GM18499 (cell line): ENCODE measurements at regions not wholly inside any gene's neighbourhood (a gene's known extent, or its start where the extent isn't known, plus 50 kb on each side); places are given as distances from the start of the nearest gene placed in this dataset.
"Not testable (repeated sequence)": the region's sequence is repeated elsewhere in the genome, so short reads cannot be mapped to it uniquely, and the experiment has no call there.

Experiments used
- ATAC-seq: cut with Tn5 transposase; IDR thresholded peaks from one replicate; pipeline ENCODE4 v1.9.1; 2021; ENCODE audit warnings: moderate number of reproducible peaks; ENCODE audit not compliant: insufficient read depth, unreplicated experiment

DNA sequence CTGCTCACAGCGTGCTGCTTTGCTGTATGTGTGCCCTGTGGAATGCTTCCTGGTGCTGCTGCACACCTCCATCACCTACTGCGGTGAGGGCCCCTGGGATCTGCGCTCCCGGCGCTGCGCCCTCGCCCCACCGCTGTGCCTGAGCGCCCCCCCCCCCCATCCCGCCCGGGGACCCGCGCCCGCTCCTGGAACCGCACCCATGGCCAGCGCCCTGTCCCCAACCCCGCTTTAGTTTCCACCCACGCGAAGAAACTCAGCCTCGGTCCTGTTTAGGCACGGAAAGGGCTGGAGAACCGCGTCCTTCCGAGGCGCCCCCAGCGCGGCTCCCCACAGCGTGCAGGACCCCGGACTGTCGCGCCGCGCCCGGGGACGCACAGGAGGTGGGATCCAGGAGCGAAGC lies 265.5 kb downstream of the POTEB3 start:
- not testable (repeated sequence) for ATAC-seq

DNA sequence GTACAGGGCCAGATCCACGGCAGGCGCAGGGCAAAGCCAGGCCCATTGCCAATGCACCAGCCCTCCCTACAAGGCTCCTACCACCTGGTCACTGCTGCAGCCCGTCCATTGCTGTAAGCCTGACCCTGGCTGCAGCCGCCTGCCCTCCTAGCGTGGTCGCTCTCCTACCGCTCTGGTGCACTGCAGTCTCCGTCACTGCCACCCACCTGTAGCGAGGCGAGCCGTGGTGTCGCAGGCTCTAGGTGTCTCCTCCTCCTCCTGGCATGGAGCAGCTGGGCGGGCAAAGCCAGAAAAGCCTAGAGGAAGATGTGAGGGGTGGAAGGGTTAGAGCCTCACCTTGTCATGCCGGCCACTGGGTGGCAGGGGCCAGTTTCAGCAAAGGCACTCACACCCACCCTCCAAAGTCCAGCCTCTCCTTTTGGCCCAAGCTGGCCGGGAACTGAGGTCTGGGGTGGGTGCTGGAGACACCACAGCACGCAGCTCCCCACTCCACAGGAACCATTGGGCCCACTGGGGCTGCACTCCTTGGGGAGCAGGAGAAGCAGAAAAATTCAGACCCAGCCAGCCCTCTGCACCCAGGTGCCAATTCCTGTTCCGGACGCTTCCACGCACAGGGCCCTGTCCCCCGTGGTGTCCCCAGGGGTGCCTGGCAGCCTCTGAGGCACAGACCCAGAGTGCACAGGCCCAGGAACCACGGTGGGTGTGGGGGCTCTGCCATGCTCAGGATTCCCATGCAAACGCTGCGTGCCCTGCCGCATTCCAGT lies 285.3 kb upstream of the POTEB2 start:
- not testable (repeated sequence) for ATAC-seq

DNA sequence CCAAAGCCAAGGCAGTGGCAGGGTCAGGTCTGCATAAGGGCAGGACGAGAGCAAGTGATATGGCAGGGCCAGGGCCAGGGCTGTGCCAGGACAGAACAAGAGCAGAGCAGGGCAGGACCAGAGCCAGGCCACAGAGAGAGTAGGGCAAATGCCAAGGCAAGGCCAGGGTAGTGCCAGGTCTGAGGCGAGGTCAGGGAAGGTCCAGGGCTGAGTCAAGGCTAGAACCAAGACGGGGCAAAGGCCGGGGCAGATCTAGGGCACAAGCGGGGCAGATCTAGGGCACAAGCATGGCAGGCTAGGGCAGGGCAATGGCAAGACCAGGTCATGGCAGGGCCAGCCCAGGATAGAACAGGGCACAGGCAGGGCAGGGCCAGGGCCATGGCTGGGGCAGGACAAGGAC lies 282.0 kb upstream of the POTEB2 start:
- ATAC-seq = not testable (repeated sequence)

DNA sequence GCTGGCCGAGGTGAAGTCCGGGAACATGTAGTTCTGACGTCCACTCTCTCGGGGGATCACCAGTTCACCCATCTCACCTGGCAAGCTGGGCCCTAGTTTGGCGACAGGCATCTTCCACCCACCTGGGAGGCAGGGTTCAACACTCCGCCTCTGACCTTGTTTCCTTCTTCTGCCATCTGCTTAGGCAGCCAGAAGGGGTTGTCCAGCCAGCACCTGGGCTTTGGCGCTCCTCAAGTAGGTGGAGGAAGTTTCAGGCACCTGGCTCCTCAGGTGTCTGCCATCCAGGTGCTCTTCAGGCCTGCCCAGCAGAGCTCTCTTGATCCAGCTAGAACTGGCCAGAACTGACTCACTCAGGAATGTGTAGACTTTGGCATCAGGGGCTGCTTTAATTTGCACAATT lies 267.8 kb upstream of the POTEB2 start:
- not testable (repeated sequence) for ATAC-seq

- not testable (repeated sequence) for ATAC-seq
These were observed 246.3 kb upstream of the POTEB2 start for GRCh38 chr15:21112271-21113053.

GRCh38 chr15:21111861-21112260 lies 245.7 kb upstream of the POTEB2 start:
- ATAC-seq = not testable (repeated sequence)

GRCh38 chr15:21111172-21111571 lies 245.1 kb upstream of the POTEB2 start:
- not testable (repeated sequence) for ATAC-seq

DNA sequence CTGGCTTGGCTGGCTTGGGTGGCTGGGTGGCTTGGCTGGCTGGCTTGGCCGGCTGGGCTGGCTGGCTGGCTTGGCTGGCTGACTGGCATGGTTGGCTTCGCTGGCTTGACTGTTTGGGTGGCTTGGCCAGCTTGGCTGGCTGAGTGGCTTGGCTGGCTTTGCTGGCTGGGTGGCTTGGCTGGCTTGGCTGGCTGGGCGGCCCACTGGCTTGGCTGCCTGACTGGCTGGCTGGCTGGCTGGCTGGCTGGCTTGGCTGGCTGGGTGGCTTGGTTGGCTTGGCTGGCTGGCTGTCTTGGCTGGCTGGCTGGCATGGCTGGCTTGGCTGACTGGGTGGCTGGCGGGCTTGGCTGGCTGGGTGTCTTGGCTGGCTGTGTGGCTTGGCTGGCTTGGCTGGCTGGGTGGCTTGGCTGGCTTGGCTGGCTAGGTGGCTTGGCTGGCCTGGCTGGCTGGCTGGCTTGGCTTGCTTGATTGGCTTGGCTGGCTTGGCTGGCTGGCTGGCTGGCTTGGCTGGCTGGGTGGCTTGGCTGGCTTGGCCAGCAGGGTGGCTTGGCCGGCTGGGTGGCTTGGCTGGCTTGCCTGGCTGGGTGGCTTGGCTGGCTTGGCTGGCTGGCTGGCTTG lies 244.2 kb upstream of the POTEB2 start:
- not testable (repeated sequence) for ATAC-seq

GRCh38 chr15:21108384-21108783 lies 242.3 kb upstream of the POTEB2 start:
- ATAC-seq = not testable (repeated sequence)

GRCh38 chr15:21107399-21108381 lies 241.6 kb upstream of the POTEB2 start:
- ATAC-seq = not testable (repeated sequence)

DNA sequence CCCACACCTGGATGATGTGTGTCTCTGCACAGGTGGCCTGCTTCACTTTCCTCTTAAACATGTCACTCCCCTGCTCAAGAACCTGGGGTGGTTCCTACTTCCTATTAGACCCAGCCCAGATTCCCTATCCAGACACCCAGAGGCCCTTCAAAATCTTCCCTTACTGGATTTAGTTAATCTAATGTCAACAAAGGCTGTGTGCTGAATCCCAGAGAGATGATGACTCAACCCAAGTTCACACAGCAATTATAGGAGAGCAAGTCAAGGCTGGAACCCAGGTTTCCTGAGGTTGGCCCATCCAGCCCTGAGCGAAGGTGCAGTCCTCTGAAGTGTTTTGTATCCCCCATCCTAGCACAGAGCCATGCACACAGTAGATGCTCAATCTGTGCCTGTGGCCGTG lies 230.5 kb upstream of the POTEB2 start:
- not testable (repeated sequence) for ATAC-seq

GRCh38 chr15:21079544-21079943 lies 213.4 kb upstream of the POTEB2 start:
- ATAC-seq = not testable (repeated sequence)

GRCh38 chr15:21068917-21069316 lies 202.8 kb upstream of the POTEB2 start:
- not testable (repeated sequence) for ATAC-seq

- not testable (repeated sequence) for ATAC-seq
These were observed 197.4 kb upstream of the POTEB2 start for GRCh38 chr15:21063512-21063911.

GRCh38 chr15:21062619-21063163 lies 196.6 kb upstream of the POTEB2 start:
- not testable (repeated sequence) for ATAC-seq

DNA sequence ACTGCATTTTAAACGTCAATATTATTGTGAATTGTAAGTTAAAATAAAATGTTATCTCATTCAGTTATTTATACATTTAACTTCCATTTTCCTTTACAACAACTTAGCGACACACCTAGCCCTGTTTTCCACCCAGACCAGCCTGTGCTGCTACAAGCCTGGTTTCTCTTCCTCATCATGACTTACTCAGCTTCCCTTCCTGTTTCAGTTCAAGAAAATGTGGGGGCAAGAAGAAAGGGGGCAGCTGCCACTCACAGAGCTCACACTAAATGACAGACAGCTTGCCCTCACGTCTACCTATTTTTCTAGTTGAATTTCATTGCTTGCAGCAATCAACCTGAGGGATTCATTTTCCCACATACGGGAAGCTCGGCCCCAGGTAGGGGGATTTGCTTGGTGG lies 185.8 kb upstream of the POTEB2 start:
- ATAC-seq = not testable (repeated sequence)

DNA sequence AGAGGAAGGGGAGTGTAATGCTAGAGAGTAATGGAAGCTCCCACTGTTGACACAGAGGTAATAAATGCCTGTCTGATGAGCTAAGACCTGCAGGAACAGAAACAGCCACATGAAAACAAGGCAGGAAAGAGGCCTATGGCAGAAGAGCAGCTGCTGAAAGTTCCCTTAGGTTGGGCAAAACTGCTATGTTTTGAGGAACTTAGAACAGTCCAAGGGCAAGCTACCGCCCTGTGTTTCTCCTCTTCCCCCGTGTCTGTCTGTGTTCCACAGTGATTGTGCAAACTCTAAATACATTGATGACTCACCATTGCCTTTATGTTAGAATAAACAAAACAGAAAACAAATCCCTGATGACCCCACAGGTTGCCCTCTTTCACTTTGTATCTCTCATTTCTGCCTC lies 165.6 kb upstream of the POTEB2 start:
- ATAC-seq = not testable (repeated sequence)

- ATAC-seq = not testable (repeated sequence)
These were observed 162.9 kb upstream of the POTEB2 start for GRCh38 chr15:21029001-21029400.

DNA sequence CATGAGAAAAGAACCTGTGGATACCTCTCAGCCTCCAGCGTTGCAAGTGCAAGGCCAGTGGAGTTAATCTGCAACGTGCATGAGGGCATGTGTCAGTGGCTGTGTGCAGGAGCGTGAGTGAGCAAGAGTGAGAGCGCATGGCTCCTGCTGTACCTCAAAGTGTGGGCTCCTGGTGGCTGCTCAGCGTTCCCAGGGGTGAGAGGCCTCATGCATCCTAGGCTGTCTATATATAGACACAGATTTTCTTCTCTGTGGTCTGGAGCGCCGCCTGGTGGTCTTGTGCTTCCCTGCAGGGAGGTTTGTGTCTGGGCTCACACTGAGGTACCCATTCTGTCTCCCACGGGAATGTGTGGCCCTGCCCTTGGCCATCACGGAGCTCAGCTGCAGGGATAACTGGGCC lies 161.8 kb upstream of the POTEB2 start:
- ATAC-seq = not testable (repeated sequence)
